Thyroid gland (tissue), 4 donors: ENCODE measurements at regions not wholly inside any gene's neighbourhood (a gene's known extent, or its start where the extent isn't known, plus 50 kb on each side); places are given as distances from the start of the nearest gene placed in this dataset.

Experiments
- DNase-seq, 2 donors: peaks; one replicate each; pipeline ENCODE4 v3.0.0-alpha.2; 2019
- H3K27ac ChIP-seq, 3 donors: fragments of 200-600 bp; sonication (generic); 1 replicate in 2 of 3; 2 replicates in 1 of 3; pipeline ENCODE4 v1.5.1; 2016 to 2019; ENCODE audit warnings: mild to moderate bottlenecking in 1 of 3, moderate library complexity in 1 of 3
- H3K27me3 ChIP-seq: fragments of 200-600 bp; sonication (generic); one replicate; pipeline ENCODE4 v1.5.1; 2019
- H3K36me3 ChIP-seq, 2 donors: fragments of 200-600 bp; sonication (generic); one replicate each; pipeline ENCODE4 v1.5.1; 2016 to 2019
- H3K4me1 ChIP-seq, 2 donors: fragments of 200-600 bp; sonication (generic); one replicate each; pipeline ENCODE4 v1.5.1; 2017 to 2019
- H3K4me3 ChIP-seq, 3 donors: fragments of 200-600 bp; sonication (generic); replicated peaks in 1 of 3; 1 replicate in 2 of 3; 2 replicates in 1 of 3; pipeline ENCODE4 v1.5.1; 2016; ENCODE audit warnings: mild to moderate bottlenecking in 1 of 3
- H3K9me3 ChIP-seq: fragments of 200-600 bp; sonication (generic); one replicate; pipeline ENCODE4 v1.5.1; 2017
- POLR2A ChIP-seq, 2 donors: fragments of 450-650 bp; IDR thresholded peaks; one replicate each; pipeline ENCODE4 v1.6.1; 2017; ENCODE audit warnings: antibody characterized with exemption in 2 of 2, mild to moderate bottlenecking in 2 of 2, moderate library complexity in 1 of 2
- WGBS, 2 donors: methylation state at CpG; one replicate each; pipeline ENCODE4 v1.1.5; 2017; 5-methylcytosine and 5-hydroxymethylcytosine counted together
- intact Hi-C: fragments of 100-400 bp; cut with DNase I; formaldehyde crosslinking; loops from one replicate; pipeline ENCODE4 v1.15.1; 2023
- TF ChIP-seq, protein P1 (sequence below), 6 experiments: fragments of 200-600 bp in 3 of 6; fragments of 450-650 bp in 3 of 6; sonication (generic) in 3 of 6; IDR thresholded peaks; one replicate each; pipeline ENCODE4 v1.5.1; 2016 to 2019; ENCODE audit warnings: antibody characterized with exemption in 6 of 6, mild to moderate bottlenecking in 2 of 6, inconsistent platforms in 1 of 6, moderate library complexity in 1 of 6

DNA sequence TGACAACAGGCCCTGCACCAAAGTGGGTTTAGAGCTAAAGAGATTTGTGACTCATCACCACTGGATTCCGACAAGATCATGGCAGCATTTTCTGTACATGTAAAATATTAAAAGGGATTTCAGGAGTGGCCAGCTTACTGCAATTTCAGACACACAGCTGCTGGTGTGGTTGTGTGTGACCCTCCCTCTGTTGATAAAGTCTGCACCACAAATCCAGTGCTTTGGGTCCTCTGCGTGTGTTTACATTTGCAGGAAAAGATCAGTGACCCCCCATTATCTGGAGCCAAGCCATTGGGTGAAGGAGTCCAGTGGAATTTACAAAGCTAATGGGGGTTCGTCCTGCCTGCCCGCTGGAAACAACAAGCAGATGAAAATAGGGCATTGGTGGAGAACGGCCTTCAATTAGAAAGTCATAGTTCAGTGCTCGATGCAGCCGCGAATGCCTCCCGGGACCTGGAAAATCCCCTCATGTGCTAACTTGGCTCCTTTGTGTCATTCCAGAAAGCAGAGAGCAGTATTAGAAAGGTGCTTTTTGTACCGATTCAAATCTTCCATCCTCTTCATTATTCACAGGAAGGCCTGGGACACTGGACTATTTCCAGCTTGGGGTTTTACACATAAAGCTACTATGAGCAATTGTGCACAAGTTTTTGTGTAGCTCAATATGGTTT is 188.5 kb upstream of the TMEM132C start:
- TF ChIP-seq, protein P1, sequence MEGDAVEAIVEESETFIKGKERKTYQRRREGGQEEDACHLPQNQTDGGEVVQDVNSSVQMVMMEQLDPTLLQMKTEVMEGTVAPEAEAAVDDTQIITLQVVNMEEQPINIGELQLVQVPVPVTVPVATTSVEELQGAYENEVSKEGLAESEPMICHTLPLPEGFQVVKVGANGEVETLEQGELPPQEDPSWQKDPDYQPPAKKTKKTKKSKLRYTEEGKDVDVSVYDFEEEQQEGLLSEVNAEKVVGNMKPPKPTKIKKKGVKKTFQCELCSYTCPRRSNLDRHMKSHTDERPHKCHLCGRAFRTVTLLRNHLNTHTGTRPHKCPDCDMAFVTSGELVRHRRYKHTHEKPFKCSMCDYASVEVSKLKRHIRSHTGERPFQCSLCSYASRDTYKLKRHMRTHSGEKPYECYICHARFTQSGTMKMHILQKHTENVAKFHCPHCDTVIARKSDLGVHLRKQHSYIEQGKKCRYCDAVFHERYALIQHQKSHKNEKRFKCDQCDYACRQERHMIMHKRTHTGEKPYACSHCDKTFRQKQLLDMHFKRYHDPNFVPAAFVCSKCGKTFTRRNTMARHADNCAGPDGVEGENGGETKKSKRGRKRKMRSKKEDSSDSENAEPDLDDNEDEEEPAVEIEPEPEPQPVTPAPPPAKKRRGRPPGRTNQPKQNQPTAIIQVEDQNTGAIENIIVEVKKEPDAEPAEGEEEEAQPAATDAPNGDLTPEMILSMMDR (IDR thresholded peaks at IDR 0.05), result no peak
- TF ChIP-seq POLR2A (IDR thresholded peaks at IDR 0.05), result no peak
- intact Hi-C loops, result no loop called here
- Histone ChIP-seq H3K27ac (no peak overlapping the region), H3K27me3 (no peaks in the 10 kb centered on the region), H3K4me3 (no peak overlapping the region), H3K4me1 (no peaks in the 10 kb centered on the region), H3K36me3 (no peaks in the 10 kb centered on the region), H3K9me3 (no peaks in the 10 kb centered on the region)
- WGBS, 2 donors, result 29 to 37% methylated on average over 10 of the region's 10 CpGs
- no peak for DNase-seq

DNA sequence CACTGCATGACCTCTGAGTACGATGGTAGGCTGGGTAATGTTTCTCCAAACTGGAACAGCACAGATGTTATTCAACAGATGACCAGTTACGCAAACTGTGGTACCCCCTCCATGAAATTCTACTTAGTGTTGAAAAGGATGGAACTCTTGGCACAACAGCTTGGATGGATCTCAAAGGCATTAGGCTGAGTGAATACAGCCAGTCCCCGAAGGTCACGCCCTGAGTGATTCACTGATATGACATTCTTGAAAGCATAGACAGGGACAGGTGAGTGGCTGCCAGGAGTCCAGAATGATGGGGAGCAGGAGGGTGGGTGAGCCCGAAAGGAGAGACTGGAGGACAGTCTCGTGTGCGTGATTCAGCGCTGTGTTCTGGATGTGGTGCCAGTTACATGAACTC is 187.5 kb upstream of the TMEM132C start:
- WGBS, 2 donors, result 85 to 93% methylated on average over 8 of the region's 8 CpGs
- H3K27ac ChIP-seq, result no peak overlapping the region
- no peaks in the 10 kb centered on the region for H3K27me3 ChIP-seq
- TF ChIP-seq, protein P1 (IDR thresholded peaks at IDR 0.05), result no peak
- no peak for TF ChIP-seq POLR2A (IDR thresholded peaks at IDR 0.05)
- no peak for DNase-seq
- no peaks in the 10 kb centered on the region for H3K36me3 ChIP-seq
- no peaks in the 10 kb centered on the region for H3K4me1 ChIP-seq
- H3K4me3 ChIP-seq, result no peak overlapping the region
- H3K9me3 ChIP-seq, result no peaks in the 10 kb centered on the region
- intact Hi-C loops, result no loop called here

- no peaks in the 10 kb centered on the region for H3K27me3 ChIP-seq
- DNase-seq, result no peak
- intact Hi-C loops, result no loop called here
- WGBS, 2 donors, result 79 to 85% methylated on average over 7 of the region's 7 CpGs
- H3K9me3 ChIP-seq, result no peaks in the 10 kb centered on the region
- H3K27ac ChIP-seq, result no peak overlapping the region
- H3K4me3 ChIP-seq, result no peak overlapping the region
- TF ChIP-seq, protein P1 (IDR thresholded peaks at IDR 0.05), result no peak
- TF ChIP-seq POLR2A (IDR thresholded peaks at IDR 0.05), result no peak
- no peaks in the 10 kb centered on the region for H3K36me3 ChIP-seq
- no peaks in the 10 kb centered on the region for H3K4me1 ChIP-seq
Measured at GRCh38 chr12:128083132-128083729, 183.7 kb upstream of the TMEM132C start.

- no peaks in the 10 kb centered on the region for H3K27me3 ChIP-seq
- H3K36me3 ChIP-seq, result no peaks in the 10 kb centered on the region
- no peaks in the 10 kb centered on the region for H3K9me3 ChIP-seq
- no peak overlapping the region for H3K4me3 ChIP-seq
- no peak for DNase-seq
- H3K27ac ChIP-seq, result no peak overlapping the region
- no peak for TF ChIP-seq POLR2A (IDR thresholded peaks at IDR 0.05)
- TF ChIP-seq, protein P1 (IDR thresholded peaks at IDR 0.05), result no peak
- intact Hi-C loops, result no loop called here
- no peaks in the 10 kb centered on the region for H3K4me1 ChIP-seq
Measured at GRCh38 chr12:128088926-128089325, 178.0 kb upstream of the TMEM132C start.

DNA sequence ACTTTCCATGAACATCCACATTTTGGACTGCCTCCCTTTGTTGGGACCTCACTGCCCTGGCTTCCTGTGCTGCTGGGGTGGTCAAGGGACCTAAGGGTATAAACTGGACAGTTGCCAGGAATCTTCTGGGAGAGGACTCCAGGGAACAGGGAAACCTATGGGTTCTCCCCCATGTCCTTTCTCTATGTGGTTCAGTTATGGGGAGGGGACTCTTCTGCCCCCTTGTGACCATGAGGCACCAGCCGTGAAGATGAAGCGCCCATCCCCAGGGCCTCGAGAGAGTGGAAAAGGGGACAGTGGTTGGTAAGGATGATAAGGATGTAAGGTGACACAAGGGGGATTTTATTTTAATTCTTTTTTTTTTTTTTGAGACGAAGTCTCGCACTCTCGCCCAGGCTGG is 177.0 kb upstream of the TMEM132C start:
- H3K27me3 ChIP-seq, result no peaks in the 10 kb centered on the region
- intact Hi-C loops, result no loop called here
- WGBS, 2 donors, result 91% methylated on average over 6 of the region's 6 CpGs

More for the DNA sequence above, 177.0 kb upstream of the TMEM132C start:
- Histone ChIP-seq H3K4me1 (no peaks in the 10 kb centered on the region), H3K4me3 (no peak overlapping the region), H3K27ac (no peak overlapping the region), H3K36me3 (no peaks in the 10 kb centered on the region), H3K9me3 (no peaks in the 10 kb centered on the region)
- no peak for DNase-seq
- no peak for TF ChIP-seq POLR2A (IDR thresholded peaks at IDR 0.05)
- TF ChIP-seq, protein P1 (IDR thresholded peaks at IDR 0.05), result no peak
